ENCODE measurements at regions not wholly inside any gene's neighbourhood (a gene's known extent, or its start where the extent isn't known, plus 50 kb on each side); places are given as distances from the start of the nearest gene placed in this dataset.

DNA sequence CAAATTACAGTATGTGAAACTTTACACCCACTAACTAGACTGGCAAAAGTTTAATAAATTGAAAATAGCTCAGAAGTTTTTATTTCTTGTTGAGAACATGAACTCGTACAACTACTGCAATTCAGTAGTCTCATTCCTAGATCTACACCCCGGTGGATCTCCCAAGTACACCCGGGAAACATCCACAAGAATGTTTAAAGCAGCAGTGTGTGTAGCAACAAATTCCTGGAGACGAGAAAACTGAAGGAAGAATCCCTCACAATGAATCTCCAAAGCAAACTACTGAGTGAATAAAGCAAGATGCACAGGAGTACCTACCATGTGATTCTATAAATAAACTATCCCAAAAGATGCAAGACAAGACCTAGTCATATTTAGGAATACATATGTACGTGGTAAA is 954.0 kb upstream of the MAP3K7 start:
- TF ChIP-seq POLR2AphosphoS5 (IDR thresholded peaks at IDR 0.05; ENCODE audit: low read depth, low read length) (no peak), TAF1 (IDR thresholded peaks at IDR 0.05; ENCODE audit: borderline replicate concordance, low read depth, low read length) (no peak), POLR2A (IDR thresholded peaks at IDR 0.05; ENCODE audit: low read depth, low read length) (no peak)
